NCI-H82 treated with DMSO at 0.1 percent for 48 hours (cell line): ENCODE measurements at regions not wholly inside any gene's neighbourhood (a gene's known extent, or its start where the extent isn't known, plus 50 kb on each side); places are given as distances from the start of the nearest gene placed in this dataset.

Source experiments
- DNase-seq: peaks from one replicate; lab custom pipeline; 2025; ENCODE audit not compliant: unreplicated experiment; lab: John Stamatoyannopoulos, UW

- DNase-seq = no peak
Observed at GRCh38 chr2:126990200-126990599, 91.5 kb downstream of the TEX51 start.

GRCh38 chr2:126990605-126991532, 92.2 kb downstream of the TEX51 start:
- DNase-seq = no peak

GRCh38 chr2:126994340-126994777, 95.7 kb downstream of the TEX51 start:
- no peak for DNase-seq

DNA sequence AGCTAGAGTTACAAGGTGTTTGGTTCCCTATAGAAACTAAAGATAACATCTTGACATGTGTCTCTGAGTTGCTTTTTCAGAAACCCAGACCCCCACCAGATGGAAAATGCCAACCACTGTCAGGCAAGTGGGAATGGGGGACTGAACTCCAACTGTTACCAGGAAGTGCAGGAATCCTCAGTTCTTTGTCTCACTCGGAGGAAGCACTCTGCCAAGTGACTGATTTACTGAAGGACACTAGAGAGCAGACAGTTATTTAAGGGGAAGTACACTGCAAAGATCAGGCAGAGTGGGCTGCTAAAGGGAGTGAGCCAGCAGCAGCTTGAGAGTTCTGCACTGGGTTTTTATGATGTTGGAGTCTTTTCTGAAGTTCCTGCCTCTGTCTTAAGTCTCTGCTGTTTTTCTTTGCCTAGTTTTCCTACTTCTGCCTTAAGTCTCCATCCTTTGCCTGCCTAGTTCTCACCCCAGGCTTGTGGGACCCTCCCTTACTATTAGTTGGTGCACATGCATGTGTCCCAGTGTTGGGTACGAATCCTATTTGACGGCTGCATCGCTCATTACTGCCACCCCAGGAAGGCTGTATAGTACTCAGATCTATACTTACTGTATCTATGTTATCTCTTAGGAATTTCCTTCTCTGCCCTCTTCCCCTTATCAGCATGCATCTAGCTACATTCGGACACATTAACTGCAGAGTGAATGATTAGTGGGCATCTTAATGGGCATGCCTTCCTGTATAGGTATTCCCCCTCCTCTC, 97.1 kb downstream of the TEX51 start:
- no peak for DNase-seq

- DNase-seq = no peak
Observed at GRCh38 chr2:126996378-126996699, 97.6 kb downstream of the TEX51 start.
